ENCODE measurements at regions not wholly inside any gene's neighbourhood (a gene's known extent, or its start where the extent isn't known, plus 50 kb on each side); places are given as distances from the start of the nearest gene placed in this dataset.

DNA sequence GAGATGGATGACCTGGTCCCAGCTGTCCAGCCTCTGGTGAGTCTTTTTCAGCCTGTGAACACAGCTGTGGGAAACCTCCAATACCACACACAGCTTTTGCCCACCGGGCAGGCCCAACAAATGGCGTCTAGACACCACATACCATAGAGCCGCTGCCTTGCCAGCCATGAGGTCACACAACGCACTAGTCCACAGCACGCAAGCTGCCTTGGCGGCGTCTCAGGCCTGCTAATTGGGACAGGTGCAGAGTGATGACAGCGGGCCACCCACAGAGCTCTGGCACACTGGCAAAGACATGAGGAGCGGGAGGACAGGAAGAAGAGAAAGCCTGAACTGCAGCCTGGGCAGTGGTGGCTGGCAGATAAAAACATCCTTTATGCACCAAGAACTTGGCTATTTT, 125.5 kb downstream of the ADAMTS1 start:
- TF ChIP-seq EZH2 (IDR thresholded peaks at IDR 0.05; ENCODE audit: borderline replicate concordance, low read depth, low read length, severe bottlenecking), result no peak
- TF ChIP-seq, protein P1, sequence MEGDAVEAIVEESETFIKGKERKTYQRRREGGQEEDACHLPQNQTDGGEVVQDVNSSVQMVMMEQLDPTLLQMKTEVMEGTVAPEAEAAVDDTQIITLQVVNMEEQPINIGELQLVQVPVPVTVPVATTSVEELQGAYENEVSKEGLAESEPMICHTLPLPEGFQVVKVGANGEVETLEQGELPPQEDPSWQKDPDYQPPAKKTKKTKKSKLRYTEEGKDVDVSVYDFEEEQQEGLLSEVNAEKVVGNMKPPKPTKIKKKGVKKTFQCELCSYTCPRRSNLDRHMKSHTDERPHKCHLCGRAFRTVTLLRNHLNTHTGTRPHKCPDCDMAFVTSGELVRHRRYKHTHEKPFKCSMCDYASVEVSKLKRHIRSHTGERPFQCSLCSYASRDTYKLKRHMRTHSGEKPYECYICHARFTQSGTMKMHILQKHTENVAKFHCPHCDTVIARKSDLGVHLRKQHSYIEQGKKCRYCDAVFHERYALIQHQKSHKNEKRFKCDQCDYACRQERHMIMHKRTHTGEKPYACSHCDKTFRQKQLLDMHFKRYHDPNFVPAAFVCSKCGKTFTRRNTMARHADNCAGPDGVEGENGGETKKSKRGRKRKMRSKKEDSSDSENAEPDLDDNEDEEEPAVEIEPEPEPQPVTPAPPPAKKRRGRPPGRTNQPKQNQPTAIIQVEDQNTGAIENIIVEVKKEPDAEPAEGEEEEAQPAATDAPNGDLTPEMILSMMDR (IDR thresholded peaks at IDR 0.05; ENCODE audit: extremely low read depth in 1 of 2, insufficient read depth in 1 of 2, low read depth in 1 of 2, low read length in 2 of 2), result no peak
- no peak for TF ChIP-seq POLR2A (IDR thresholded peaks at IDR 0.05; ENCODE audit: low read depth, low read length)
- TF ChIP-seq, protein P2, sequence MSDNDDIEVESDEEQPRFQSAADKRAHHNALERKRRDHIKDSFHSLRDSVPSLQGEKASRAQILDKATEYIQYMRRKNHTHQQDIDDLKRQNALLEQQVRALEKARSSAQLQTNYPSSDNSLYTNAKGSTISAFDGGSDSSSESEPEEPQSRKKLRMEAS (IDR thresholded peaks at IDR 0.05; ENCODE audit: insufficient read depth, insufficient read length), result no peak
- TF ChIP-seq POLR2AphosphoS5 (IDR thresholded peaks at IDR 0.05; ENCODE audit: insufficient read depth, low read depth, low read length), result no peak
- no peak for TF ChIP-seq FOS (IDR thresholded peaks at IDR 0.05; ENCODE audit: borderline replicate concordance, insufficient read depth, low read length)
